ENCODE measurements at regions not wholly inside any gene's neighbourhood (a gene's known extent, or its start where the extent isn't known, plus 50 kb on each side); places are given as distances from the start of the nearest gene placed in this dataset.

- H3K36me3 ChIP-seq (ENCODE audit: control insufficient read depth in 2 of 2, insufficient read depth in 2 of 2, low read length in 1 of 2): no peaks in the 10 kb centered on the region
- peaks cover 0 to 2% of the 10 kb centered on the region in 2 donors for H3K9me3 ChIP-seq (ENCODE audit: control insufficient read depth in 2 of 2, insufficient read depth in 1 of 2, low read depth in 1 of 2, low read length in 1 of 2)
- H3K4me1 ChIP-seq (ENCODE audit: control insufficient read depth in 2 of 2, insufficient read depth in 2 of 2, low read length in 1 of 2): no peaks in the 10 kb centered on the region
- 65 to 67% methylated on average over 3 of the region's 3 CpGs for WGBS, 2 donors
- H3K27ac ChIP-seq (ENCODE audit: low read depth in 2 of 2, low read length in 1 of 2): no peak overlapping the region
- H3K4me3 ChIP-seq (ENCODE audit: low read depth in 1 of 2, low read length in 2 of 2): no peak overlapping the region
- H3K27me3 ChIP-seq (ENCODE audit: control insufficient read depth in 1 of 2, insufficient read depth in 2 of 2, low read length in 2 of 2): no peaks in the 10 kb centered on the region
These were observed 128.2 kb upstream of the SLC7A14 start for GRCh38 chr3:170714122-170714521.

GRCh38 chr3:170713653-170714052 is 127.8 kb upstream of the SLC7A14 start:
- 61 to 66% methylated on average over 4 of the region's 4 CpGs for WGBS, 2 donors
- H3K27ac ChIP-seq (ENCODE audit: low read depth in 2 of 2, low read length in 1 of 2): no peak overlapping the region
- no peak overlapping the region for H3K4me3 ChIP-seq (ENCODE audit: low read depth in 1 of 2, low read length in 2 of 2)
- H3K36me3 ChIP-seq (ENCODE audit: control insufficient read depth in 2 of 2, insufficient read depth in 2 of 2, low read length in 1 of 2): no peaks in the 10 kb centered on the region
- H3K4me1 ChIP-seq (ENCODE audit: control insufficient read depth in 2 of 2, insufficient read depth in 2 of 2, low read length in 1 of 2): no peaks in the 10 kb centered on the region
- peaks cover 0 to 3% of the 10 kb centered on the region in 2 donors for H3K9me3 ChIP-seq (ENCODE audit: control insufficient read depth in 2 of 2, insufficient read depth in 1 of 2, low read depth in 1 of 2, low read length in 1 of 2)
- no peaks in the 10 kb centered on the region for H3K27me3 ChIP-seq (ENCODE audit: control insufficient read depth in 1 of 2, insufficient read depth in 2 of 2, low read length in 2 of 2)

- H3K9me3 ChIP-seq (ENCODE audit: control insufficient read depth in 2 of 2, insufficient read depth in 1 of 2, low read depth in 1 of 2, low read length in 1 of 2): peaks cover 0 to 3% of the 10 kb centered on the region in 2 donors
- no peaks in the 10 kb centered on the region for H3K36me3 ChIP-seq (ENCODE audit: control insufficient read depth in 2 of 2, insufficient read depth in 2 of 2, low read length in 1 of 2)
- 55 to 62% methylated on average over 2 of the region's 2 CpGs for WGBS, 2 donors
These were observed 126.9 kb upstream of the SLC7A14 start for GRCh38 chr3:170712798-170713197.

GRCh38 chr3:170712336-170712735 is 126.5 kb upstream of the SLC7A14 start:
- no peak overlapping the region for H3K27ac ChIP-seq (ENCODE audit: low read depth in 2 of 2, low read length in 1 of 2)
- no peak overlapping the region for H3K4me3 ChIP-seq (ENCODE audit: low read depth in 1 of 2, low read length in 2 of 2)
- no peaks in the 10 kb centered on the region for H3K36me3 ChIP-seq (ENCODE audit: control insufficient read depth in 2 of 2, insufficient read depth in 2 of 2, low read length in 1 of 2)
- WGBS, 2 donors: 37 to 53% methylated on average over 1 of the region's 1 CpG
- no peaks in the 10 kb centered on the region for H3K4me1 ChIP-seq (ENCODE audit: control insufficient read depth in 2 of 2, insufficient read depth in 2 of 2, low read length in 1 of 2)
- no peaks in the 10 kb centered on the region for H3K27me3 ChIP-seq (ENCODE audit: control insufficient read depth in 1 of 2, insufficient read depth in 2 of 2, low read length in 2 of 2)
- peaks cover 0 to 3% of the 10 kb centered on the region in 2 donors for H3K9me3 ChIP-seq (ENCODE audit: control insufficient read depth in 2 of 2, insufficient read depth in 1 of 2, low read depth in 1 of 2, low read length in 1 of 2)

More at GRCh38 chr3:170712798-170713197, 126.9 kb upstream of the SLC7A14 start:
- no peak overlapping the region for H3K27ac ChIP-seq (ENCODE audit: low read depth in 2 of 2, low read length in 1 of 2)
- H3K4me1 ChIP-seq (ENCODE audit: control insufficient read depth in 2 of 2, insufficient read depth in 2 of 2, low read length in 1 of 2): no peaks in the 10 kb centered on the region
- H3K4me3 ChIP-seq (ENCODE audit: low read depth in 1 of 2, low read length in 2 of 2): no peak overlapping the region
- no peaks in the 10 kb centered on the region for H3K27me3 ChIP-seq (ENCODE audit: control insufficient read depth in 1 of 2, insufficient read depth in 2 of 2, low read length in 2 of 2)

GRCh38 chr3:170711786-170712185 is 125.9 kb upstream of the SLC7A14 start:
- peaks cover 0 to 3% of the 10 kb centered on the region in 2 donors for H3K9me3 ChIP-seq (ENCODE audit: control insufficient read depth in 2 of 2, insufficient read depth in 1 of 2, low read depth in 1 of 2, low read length in 1 of 2)
- H3K36me3 ChIP-seq (ENCODE audit: control insufficient read depth in 2 of 2, insufficient read depth in 2 of 2, low read length in 1 of 2): no peaks in the 10 kb centered on the region
- no peak overlapping the region for H3K27ac ChIP-seq (ENCODE audit: low read depth in 2 of 2, low read length in 1 of 2)
- H3K27me3 ChIP-seq (ENCODE audit: control insufficient read depth in 1 of 2, insufficient read depth in 2 of 2, low read length in 2 of 2): no peaks in the 10 kb centered on the region
- H3K4me3 ChIP-seq (ENCODE audit: low read depth in 1 of 2, low read length in 2 of 2): no peak overlapping the region
- no peaks in the 10 kb centered on the region for H3K4me1 ChIP-seq (ENCODE audit: control insufficient read depth in 2 of 2, insufficient read depth in 2 of 2, low read length in 1 of 2)

- H3K27ac ChIP-seq (ENCODE audit: low read depth in 2 of 2, low read length in 1 of 2): no peak overlapping the region
- H3K4me3 ChIP-seq (ENCODE audit: low read depth in 1 of 2, low read length in 2 of 2): no peak overlapping the region
- no peaks in the 10 kb centered on the region for H3K27me3 ChIP-seq (ENCODE audit: control insufficient read depth in 1 of 2, insufficient read depth in 2 of 2, low read length in 2 of 2)
- no peaks in the 10 kb centered on the region for H3K36me3 ChIP-seq (ENCODE audit: control insufficient read depth in 2 of 2, insufficient read depth in 2 of 2, low read length in 1 of 2)
- 87 to 100% methylated on average over 1 of the region's 1 CpG for WGBS, 2 donors
- H3K9me3 ChIP-seq (ENCODE audit: control insufficient read depth in 2 of 2, insufficient read depth in 1 of 2, low read depth in 1 of 2, low read length in 1 of 2): peaks cover 0 to 3% of the 10 kb centered on the region in 2 donors
- H3K4me1 ChIP-seq (ENCODE audit: control insufficient read depth in 2 of 2, insufficient read depth in 2 of 2, low read length in 1 of 2): no peaks in the 10 kb centered on the region
These were observed 123.2 kb upstream of the SLC7A14 start for GRCh38 chr3:170709046-170709445.

- WGBS, 2 donors: 80 to 84% methylated on average over 2 of the region's 2 CpGs
- H3K27me3 ChIP-seq (ENCODE audit: control insufficient read depth in 1 of 2, insufficient read depth in 2 of 2, low read length in 2 of 2): no peaks in the 10 kb centered on the region
- no peak overlapping the region for H3K27ac ChIP-seq (ENCODE audit: low read depth in 2 of 2, low read length in 1 of 2)
- H3K4me3 ChIP-seq (ENCODE audit: low read depth in 1 of 2, low read length in 2 of 2): no peak overlapping the region
- peaks cover 0 to 3% of the 10 kb centered on the region in 2 donors for H3K9me3 ChIP-seq (ENCODE audit: control insufficient read depth in 2 of 2, insufficient read depth in 1 of 2, low read depth in 1 of 2, low read length in 1 of 2)
- H3K4me1 ChIP-seq (ENCODE audit: control insufficient read depth in 2 of 2, insufficient read depth in 2 of 2, low read length in 1 of 2): no peaks in the 10 kb centered on the region
- no peaks in the 10 kb centered on the region for H3K36me3 ChIP-seq (ENCODE audit: control insufficient read depth in 2 of 2, insufficient read depth in 2 of 2, low read length in 1 of 2)
These were observed 122.0 kb upstream of the SLC7A14 start for GRCh38 chr3:170707899-170708298.

- H3K27ac ChIP-seq (ENCODE audit: low read depth in 2 of 2, low read length in 1 of 2): no peak overlapping the region
- H3K4me1 ChIP-seq (ENCODE audit: control insufficient read depth in 2 of 2, insufficient read depth in 2 of 2, low read length in 1 of 2): no peaks in the 10 kb centered on the region
- H3K4me3 ChIP-seq (ENCODE audit: low read depth in 1 of 2, low read length in 2 of 2): no peak overlapping the region
- 68 to 76% methylated on average over 5 of the region's 5 CpGs for WGBS, 2 donors
- peaks cover 0 to 3% of the 10 kb centered on the region in 2 donors for H3K9me3 ChIP-seq (ENCODE audit: control insufficient read depth in 2 of 2, insufficient read depth in 1 of 2, low read depth in 1 of 2, low read length in 1 of 2)
- no peaks in the 10 kb centered on the region for H3K36me3 ChIP-seq (ENCODE audit: control insufficient read depth in 2 of 2, insufficient read depth in 2 of 2, low read length in 1 of 2)
- H3K27me3 ChIP-seq (ENCODE audit: control insufficient read depth in 1 of 2, insufficient read depth in 2 of 2, low read length in 2 of 2): no peaks in the 10 kb centered on the region
These were observed 119.3 kb upstream of the SLC7A14 start for GRCh38 chr3:170705131-170705530.

- 68 to 76% methylated on average over 1 of the region's 1 CpG for WGBS, 2 donors
- Histone ChIP-seq H3K4me1 (ENCODE audit: control insufficient read depth in 2 of 2, insufficient read depth in 2 of 2, low read length in 1 of 2) (no peaks in the 10 kb centered on the region), H3K36me3 (ENCODE audit: control insufficient read depth in 2 of 2, insufficient read depth in 2 of 2, low read length in 1 of 2) (no peaks in the 10 kb centered on the region), H3K27me3 (ENCODE audit: control insufficient read depth in 1 of 2, insufficient read depth in 2 of 2, low read length in 2 of 2) (no peaks in the 10 kb centered on the region), H3K9me3 (ENCODE audit: control insufficient read depth in 2 of 2, insufficient read depth in 1 of 2, low read depth in 1 of 2, low read length in 1 of 2) (no peaks in the 10 kb centered on the region), H3K4me3 (ENCODE audit: low read depth in 1 of 2, low read length in 2 of 2) (no peak overlapping the region), H3K27ac (ENCODE audit: low read depth in 2 of 2, low read length in 1 of 2) (no peak overlapping the region)
These were observed 117.3 kb upstream of the SLC7A14 start for GRCh38 chr3:170703121-170703588.
